WTC11 (cell line): ENCODE measurements at regions not wholly inside any gene's neighbourhood (a gene's known extent, or its start where the extent isn't known, plus 50 kb on each side); places are given as distances from the start of the nearest gene placed in this dataset.

Experiments used
- NFYB ChIP-seq: sonication (generic); formaldehyde crosslinking; conservative IDR thresholded peaks from 2 replicates; pipeline ENCODE4 v1.8.0; 2022; ENCODE audit warnings: low read depth, missing genetic modification reagents
- TF ChIP-seq, protein P1 (sequence below): sonication (generic); formaldehyde crosslinking; IDR thresholded peaks from 2 replicates; pipeline ENCODE4 v1.8.1; 2023; ENCODE audit warnings: mild to moderate bottlenecking, missing genetic modification reagents, moderate library complexity
- TF ChIP-seq, protein P2 (sequence below): fragments of 200-600 bp; IDR thresholded peaks from 2 replicates; pipeline ENCODE4 v1.8.0; 2022; ENCODE audit warnings: antibody characterized with exemption

DNA sequence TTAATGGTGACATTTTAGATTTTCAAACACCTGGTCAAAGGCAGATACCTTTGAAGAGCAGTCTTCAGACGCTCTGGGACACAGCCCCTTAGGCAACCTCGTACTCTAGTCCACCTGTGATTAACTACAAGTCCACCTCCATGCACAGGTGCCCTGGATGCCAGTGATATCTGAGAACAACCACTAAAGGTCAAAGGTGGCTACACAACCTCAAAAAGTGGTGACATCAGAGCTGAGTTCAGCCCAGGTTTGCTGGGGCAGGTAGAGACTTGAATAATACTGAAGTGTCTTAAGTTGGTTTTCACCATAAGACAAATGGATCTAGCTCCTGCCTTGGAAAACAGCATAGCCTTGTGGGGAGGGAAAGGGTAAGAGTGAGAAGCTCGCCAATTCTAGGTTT lies 143.4 kb upstream of the ADO start:
- TF ChIP-seq, protein P1, sequence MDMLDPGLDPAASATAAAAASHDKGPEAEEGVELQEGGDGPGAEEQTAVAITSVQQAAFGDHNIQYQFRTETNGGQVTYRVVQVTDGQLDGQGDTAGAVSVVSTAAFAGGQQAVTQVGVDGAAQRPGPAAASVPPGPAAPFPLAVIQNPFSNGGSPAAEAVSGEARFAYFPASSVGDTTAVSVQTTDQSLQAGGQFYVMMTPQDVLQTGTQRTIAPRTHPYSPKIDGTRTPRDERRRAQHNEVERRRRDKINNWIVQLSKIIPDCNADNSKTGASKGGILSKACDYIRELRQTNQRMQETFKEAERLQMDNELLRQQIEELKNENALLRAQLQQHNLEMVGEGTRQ = no peak
- no peak for TF ChIP-seq NFYB
- TF ChIP-seq, protein P2, sequence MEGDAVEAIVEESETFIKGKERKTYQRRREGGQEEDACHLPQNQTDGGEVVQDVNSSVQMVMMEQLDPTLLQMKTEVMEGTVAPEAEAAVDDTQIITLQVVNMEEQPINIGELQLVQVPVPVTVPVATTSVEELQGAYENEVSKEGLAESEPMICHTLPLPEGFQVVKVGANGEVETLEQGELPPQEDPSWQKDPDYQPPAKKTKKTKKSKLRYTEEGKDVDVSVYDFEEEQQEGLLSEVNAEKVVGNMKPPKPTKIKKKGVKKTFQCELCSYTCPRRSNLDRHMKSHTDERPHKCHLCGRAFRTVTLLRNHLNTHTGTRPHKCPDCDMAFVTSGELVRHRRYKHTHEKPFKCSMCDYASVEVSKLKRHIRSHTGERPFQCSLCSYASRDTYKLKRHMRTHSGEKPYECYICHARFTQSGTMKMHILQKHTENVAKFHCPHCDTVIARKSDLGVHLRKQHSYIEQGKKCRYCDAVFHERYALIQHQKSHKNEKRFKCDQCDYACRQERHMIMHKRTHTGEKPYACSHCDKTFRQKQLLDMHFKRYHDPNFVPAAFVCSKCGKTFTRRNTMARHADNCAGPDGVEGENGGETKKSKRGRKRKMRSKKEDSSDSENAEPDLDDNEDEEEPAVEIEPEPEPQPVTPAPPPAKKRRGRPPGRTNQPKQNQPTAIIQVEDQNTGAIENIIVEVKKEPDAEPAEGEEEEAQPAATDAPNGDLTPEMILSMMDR = no peak
